CD4-positive, alpha-beta T cell treated with Interleukin-17A for 1 hour (primary cell): ENCODE measurements at regions not wholly inside any gene's neighbourhood (a gene's known extent, or its start where the extent isn't known, plus 50 kb on each side); places are given as distances from the start of the nearest gene placed in this dataset.
"Not testable (repeated sequence)": the region's sequence is repeated elsewhere in the genome, so short reads cannot be mapped to it uniquely, and the experiment has no call there.

ENCODE experiments used
- DNase-seq: peaks from one replicate; pipeline ENCODE4 v3.0.0-alpha.2; 2020

DNA sequence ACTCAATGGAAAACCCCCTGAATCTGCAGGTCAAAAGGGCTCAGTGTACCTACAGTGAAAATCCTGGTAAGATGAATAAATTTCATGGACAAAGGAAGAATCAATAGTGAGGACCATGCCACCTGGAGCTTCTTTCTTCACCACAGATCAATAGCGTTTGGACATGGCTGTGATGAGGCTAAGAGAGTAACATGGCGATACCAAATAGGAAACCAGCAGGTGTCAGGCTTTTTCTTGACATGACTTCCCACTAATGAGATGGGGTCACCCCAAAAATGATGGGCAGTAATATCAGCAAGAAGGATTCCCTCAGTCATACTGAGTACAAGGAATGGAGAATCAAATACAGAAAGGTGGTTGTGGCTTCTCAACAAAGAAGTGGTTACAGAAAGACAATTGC is 208.5 kb upstream of the PLPPR1 start:
- no peak for DNase-seq

GRCh38 chr9:100833035-100833434 is 195.5 kb upstream of the PLPPR1 start:
- DNase-seq: not testable (repeated sequence)

- no peak for DNase-seq
These were observed 189.7 kb upstream of the PLPPR1 start for GRCh38 chr9:100838857-100839256.

DNA sequence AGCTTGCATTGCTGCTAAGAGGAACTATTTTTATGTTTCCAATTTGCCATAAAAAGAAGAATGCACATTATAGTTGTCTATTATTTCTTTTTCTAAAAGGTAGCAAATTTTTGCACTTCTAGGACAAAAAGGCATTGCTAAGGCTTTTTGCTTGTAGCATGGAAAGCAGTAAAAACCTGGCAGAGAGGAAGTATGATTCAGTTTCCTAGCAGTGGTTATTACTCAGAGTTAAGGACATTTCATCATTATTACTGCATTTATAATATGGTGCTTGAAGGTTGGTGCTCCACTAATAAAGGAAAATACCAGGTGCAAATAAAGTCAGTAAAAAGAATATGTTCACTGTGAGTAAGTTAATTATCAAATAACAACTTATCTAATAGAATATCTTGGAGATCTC is 179.8 kb upstream of the PLPPR1 start:
- no peak for DNase-seq

GRCh38 chr9:100852088-100852487 is 176.4 kb upstream of the PLPPR1 start:
- no peak for DNase-seq

DNA sequence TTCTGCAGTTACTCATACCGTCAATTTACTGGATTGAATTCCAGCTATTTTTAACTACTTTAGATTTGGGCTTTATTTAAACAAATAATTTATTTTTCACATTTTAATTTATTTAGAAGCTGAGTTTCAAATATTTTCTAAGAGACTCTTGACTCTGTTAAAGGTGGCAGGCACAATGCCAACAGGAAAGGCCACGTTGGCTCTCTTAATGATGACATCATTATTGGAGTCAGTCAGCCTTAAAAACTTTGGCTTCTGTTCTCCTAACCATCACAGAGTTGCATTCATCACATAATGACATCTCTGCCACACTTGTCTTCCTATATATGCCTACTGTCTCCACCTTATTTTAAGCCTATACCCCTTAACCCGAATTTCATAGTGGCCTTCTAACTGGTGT is 172.3 kb upstream of the PLPPR1 start:
- DNase-seq: no peak

DNA sequence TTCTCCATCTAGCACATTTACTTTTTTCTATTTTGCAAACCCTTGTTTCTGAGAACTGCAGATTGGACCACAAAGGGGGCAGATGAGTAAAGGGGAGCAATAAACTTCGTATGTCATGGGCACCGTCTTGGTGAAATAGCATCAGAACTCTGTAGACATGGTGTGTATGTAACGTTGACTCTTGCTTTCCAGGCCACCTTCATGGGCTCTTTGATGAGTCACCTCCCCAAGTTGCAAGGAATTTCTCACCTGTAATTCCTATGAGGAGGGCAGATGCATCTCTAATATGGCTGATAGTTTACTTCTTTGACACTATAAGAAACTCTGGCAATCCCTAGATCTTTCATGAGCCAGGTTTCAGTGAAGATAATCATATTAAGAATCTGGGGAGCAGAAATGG is 163.4 kb upstream of the PLPPR1 start:
- no peak for DNase-seq

- no peak for DNase-seq
These were observed 162.9 kb upstream of the PLPPR1 start for GRCh38 chr9:100865648-100866047.

GRCh38 chr9:100869326-100869725 is 159.2 kb upstream of the PLPPR1 start:
- DNase-seq: no peak

- no peak for DNase-seq
These were observed 148.6 kb upstream of the PLPPR1 start for GRCh38 chr9:100879884-100880283.

DNA sequence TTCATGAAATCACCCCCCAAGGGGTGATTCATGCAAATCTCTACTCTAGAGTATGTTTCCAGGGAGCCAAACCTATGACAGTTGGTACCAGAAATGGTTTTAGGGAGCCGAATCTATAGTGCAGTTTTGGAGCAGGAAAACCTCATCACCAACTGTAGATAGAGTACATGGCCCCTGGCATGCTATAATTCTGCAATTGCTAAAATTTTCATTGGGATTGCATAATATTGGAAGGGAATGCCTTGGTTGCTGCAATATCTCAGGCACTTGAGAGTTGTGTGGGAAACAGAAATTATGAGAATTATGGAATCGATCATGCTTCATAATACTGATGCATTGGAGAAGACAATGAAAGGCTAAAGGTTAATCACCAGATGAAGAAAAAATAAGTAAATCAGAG is 148.2 kb upstream of the PLPPR1 start:
- DNase-seq: no peak

- DNase-seq: no peak
These were observed 144.0 kb upstream of the PLPPR1 start for GRCh38 chr9:100884518-100884917.

GRCh38 chr9:100890321-100890720 is 138.2 kb upstream of the PLPPR1 start:
- no peak for DNase-seq

DNA sequence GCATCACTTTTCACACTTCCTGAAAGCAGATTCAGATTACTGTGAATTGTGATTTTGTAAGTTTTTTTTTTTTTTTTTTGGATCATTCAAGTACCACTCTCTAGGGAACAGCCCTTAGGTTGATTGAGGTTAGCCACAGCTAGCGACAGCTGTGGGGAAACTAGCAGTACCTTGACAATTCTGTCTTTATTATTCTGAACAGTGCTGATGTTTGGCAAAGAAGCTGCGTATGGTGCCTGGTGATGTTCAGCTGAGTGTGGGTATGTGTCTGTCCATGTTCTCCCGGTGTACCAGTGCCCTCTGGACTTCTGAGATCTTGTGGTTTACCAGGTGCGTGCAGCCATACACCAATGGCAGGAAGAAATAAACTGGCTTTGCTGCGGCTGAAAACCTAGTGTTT is 117.3 kb upstream of the PLPPR1 start:
- DNase-seq: no peak

GRCh38 chr9:100913257-100913656 is 115.3 kb upstream of the PLPPR1 start:
- DNase-seq: no peak

DNA sequence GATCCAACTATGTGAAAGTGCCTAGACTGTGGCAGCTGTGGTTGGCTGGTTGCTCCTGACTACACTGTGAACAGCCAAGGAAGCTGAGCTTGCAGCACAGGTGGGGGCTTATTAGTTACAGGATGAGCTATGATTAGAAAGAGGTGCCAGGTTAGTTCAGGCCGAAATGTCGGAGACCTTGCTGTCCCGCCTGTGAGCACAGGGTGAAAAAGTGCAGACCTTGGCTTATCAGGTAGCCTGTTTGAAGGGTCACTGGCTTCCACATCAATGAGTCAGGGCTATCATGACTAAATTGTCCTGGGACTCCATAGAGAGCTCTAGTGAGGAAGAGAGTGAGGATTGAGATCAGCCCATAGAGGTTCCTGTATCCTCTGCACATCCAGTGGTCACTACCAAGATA is 114.3 kb upstream of the PLPPR1 start:
- DNase-seq: no peak

DNA sequence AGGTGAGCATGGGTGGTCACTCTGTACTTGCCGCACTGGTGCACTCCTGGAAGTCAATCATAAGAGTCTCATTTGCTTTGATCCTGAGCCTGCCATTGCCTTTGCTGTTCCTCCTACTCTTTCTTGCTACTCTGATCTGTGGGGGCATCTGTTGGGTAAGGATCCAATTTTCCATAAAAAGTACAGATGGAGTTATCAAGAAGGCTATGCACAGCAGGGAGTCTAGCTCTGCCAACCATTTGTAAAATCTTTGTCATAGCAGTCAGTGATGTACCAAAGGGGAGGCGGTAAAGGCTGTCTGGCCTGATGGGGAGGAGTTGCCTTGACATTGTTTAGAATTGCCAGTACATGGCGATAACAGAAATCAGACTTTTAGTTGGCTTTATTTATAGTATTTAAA is 109.0 kb upstream of the PLPPR1 start:
- DNase-seq: no peak

DNA sequence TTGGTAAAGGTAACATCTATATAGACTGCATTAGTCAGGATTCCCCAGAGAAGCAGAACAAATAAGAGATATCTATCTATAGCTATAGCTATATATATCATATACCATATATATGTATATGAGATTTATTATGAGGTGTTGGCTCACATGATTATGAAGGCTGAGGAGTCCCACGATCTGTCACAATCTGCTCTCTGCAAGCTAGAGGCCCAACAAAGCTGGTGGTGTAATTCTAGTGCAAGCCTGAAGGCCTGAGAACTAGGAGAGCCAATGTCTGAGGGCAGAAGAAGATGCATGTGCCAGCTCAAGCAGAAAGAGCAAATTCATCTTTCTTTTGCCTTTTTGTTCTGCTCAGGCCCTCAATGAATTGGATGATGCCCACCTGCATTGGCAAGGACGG is 102.2 kb upstream of the PLPPR1 start:
- DNase-seq: no peak

DNA sequence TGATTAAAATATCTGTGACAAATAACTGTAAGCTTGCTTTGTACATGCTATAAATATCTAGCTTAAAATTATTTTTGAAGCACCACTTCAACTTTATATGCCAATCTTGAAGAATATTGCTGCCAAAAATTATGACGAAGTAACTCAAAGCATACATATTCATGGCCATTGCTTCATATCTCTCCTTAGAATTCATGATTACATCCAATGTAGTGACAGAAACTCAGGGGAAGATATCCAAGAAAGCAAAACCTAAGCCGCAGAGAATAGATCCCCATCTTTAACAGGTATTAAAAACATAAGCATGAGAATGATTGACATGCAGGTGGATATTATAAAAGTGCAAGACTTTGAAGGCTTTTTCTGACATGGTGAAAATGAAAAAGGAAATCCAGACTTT is 100.8 kb upstream of the PLPPR1 start:
- no peak for DNase-seq

- no peak for DNase-seq
These were observed 94.9 kb upstream of the PLPPR1 start for GRCh38 chr9:100933656-100934055.

DNA sequence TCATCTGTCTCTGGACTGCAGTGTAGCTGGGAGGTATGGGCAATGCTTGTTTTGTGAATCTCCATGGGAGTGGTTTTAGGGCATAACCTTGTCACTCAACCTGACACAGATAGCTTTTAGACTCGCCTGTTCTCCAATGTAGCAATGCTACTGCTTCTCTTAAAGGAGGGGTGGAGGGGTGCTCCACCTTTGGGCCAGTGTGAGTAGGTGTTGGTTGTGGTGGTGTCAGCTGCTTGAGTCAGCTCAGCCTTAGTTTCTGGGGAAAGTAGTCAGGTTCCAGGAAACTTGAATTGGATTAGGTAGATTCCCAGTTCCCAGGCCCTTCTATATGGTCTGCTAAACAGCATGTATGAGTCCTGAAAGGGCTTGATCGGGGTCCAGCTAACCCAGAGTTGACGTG is 91.1 kb upstream of the PLPPR1 start:
- DNase-seq: no peak

DNA sequence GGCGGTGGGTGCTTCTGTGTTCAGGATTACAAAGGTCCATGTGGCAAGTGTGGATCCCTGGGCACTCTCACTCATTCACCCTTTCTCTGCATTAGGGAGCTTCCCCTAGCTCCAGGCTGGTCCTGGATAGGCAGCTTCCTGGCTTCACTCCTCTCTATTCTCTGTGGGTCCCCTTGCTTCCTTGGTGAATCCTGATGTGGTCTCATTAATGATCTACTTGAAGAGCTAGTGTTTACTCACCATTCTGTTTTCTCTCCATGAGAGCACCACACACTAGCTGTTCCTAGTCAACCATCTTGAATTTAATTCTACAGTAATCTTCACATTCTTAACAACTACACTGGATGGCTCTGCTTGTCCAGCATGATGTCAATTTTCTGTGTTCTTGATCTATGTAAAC is 90.0 kb upstream of the PLPPR1 start:
- DNase-seq: no peak

DNA sequence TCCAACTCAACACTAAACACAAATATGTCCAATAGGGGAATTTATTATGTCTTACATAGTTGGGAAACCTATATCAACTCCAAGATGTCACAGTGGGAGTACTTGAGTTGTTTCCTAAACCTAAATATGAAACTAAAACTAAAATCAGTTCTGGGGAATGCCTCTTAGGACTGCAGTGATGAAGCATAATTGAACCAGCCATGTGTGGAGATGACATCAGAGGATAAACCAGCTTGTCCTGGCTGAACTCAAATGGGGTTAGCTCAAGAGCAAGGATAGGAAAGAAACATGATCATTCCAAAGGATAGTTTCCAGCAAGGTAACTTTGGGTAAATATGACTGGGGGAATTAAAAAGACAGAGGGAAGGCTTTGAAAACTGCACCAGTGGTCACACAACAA is 88.9 kb upstream of the PLPPR1 start:
- no peak for DNase-seq

- no peak for DNase-seq
These were observed 69.3 kb upstream of the PLPPR1 start for GRCh38 chr9:100959226-100959625.
